Mononuclear cell (primary cell): ENCODE measurements at regions not wholly inside any gene's neighbourhood (a gene's known extent, or its start where the extent isn't known, plus 50 kb on each side); places are given as distances from the start of the nearest gene placed in this dataset.
"Not testable (repeated sequence)": the region's sequence is repeated elsewhere in the genome, so short reads cannot be mapped to it uniquely, and the experiment has no call there.

Source experiments
- H3K27me3 ChIP-seq: 2 replicates; pipeline ENCODE4 v1.6.0; 2011; ENCODE audit warnings: low read length, control low read depth; ENCODE audit not compliant: insufficient read depth
- H3K4me1 ChIP-seq: 2 replicates; pipeline ENCODE4 v1.5.1; 2011; ENCODE audit warnings: mild to moderate bottlenecking, low read length, control low read depth; ENCODE audit not compliant: insufficient read depth
- H3K4me3 ChIP-seq: 2 replicates; pipeline ENCODE4 v1.5.1; 2011; ENCODE audit warnings: mild to moderate bottlenecking, low read length, moderate library complexity
- H3K9me3 ChIP-seq: 2 replicates; pipeline ENCODE4 v1.5.1; 2011; ENCODE audit warnings: low read depth, mild to moderate bottlenecking, control low read depth, low read length

GRCh38 chr2:31765078-31765945 lies 184.6 kb upstream of the SRD5A2 start:
- H3K27me3 ChIP-seq: no peaks in the 10 kb centered on the region
- no peaks in the 10 kb centered on the region for H3K4me1 ChIP-seq
- no peak overlapping the region for H3K4me3 ChIP-seq
- no peaks in the 10 kb centered on the region for H3K9me3 ChIP-seq

- no peaks in the 10 kb centered on the region for H3K4me1 ChIP-seq
- no peaks in the 10 kb centered on the region for H3K9me3 ChIP-seq
- no peaks in the 10 kb centered on the region for H3K27me3 ChIP-seq
- H3K4me3 ChIP-seq: no peak overlapping the region
Measured at GRCh38 chr2:31764169-31764568, 183.4 kb upstream of the SRD5A2 start.

- Histone ChIP-seq H3K4me1 (no peaks in the 10 kb centered on the region), H3K4me3 (no peak overlapping the region), H3K27me3 (no peaks in the 10 kb centered on the region), H3K9me3 (no peaks in the 10 kb centered on the region)
Measured at GRCh38 chr2:31762085-31762484, 181.3 kb upstream of the SRD5A2 start.

GRCh38 chr2:31757351-31757750 lies 176.6 kb upstream of the SRD5A2 start:
- H3K9me3 ChIP-seq, H3K4me3 ChIP-seq, H3K4me1 ChIP-seq, H3K27me3 ChIP-seq: not testable (repeated sequence)

- H3K27me3 ChIP-seq, H3K9me3 ChIP-seq, H3K4me3 ChIP-seq, H3K4me1 ChIP-seq: not testable (repeated sequence)
Measured at GRCh38 chr2:31748746-31749145, 168.0 kb upstream of the SRD5A2 start.

- H3K4me3 ChIP-seq: no peak overlapping the region
- H3K4me1 ChIP-seq: no peaks in the 10 kb centered on the region
- peaks cover 4% of the 10 kb centered on the region for H3K27me3 ChIP-seq
- no peaks in the 10 kb centered on the region for H3K9me3 ChIP-seq
Measured at GRCh38 chr2:31748041-31748440, 167.3 kb upstream of the SRD5A2 start.

- Histone ChIP-seq H3K4me1 (no peaks in the 10 kb centered on the region), H3K4me3 (no peak overlapping the region), H3K9me3 (no peaks in the 10 kb centered on the region), H3K27me3 (no peaks in the 10 kb centered on the region)
Measured at GRCh38 chr2:31739161-31739560, 158.4 kb upstream of the SRD5A2 start.

- H3K9me3 ChIP-seq: no peaks in the 10 kb centered on the region
- peaks cover 3% of the 10 kb centered on the region for H3K27me3 ChIP-seq
- no peak overlapping the region for H3K4me3 ChIP-seq
- H3K4me1 ChIP-seq: no peaks in the 10 kb centered on the region
Measured at GRCh38 chr2:31736695-31737454, 156.1 kb upstream of the SRD5A2 start.

GRCh38 chr2:31735716-31736115 lies 155.0 kb upstream of the SRD5A2 start:
- H3K27me3 ChIP-seq: peaks cover 3% of the 10 kb centered on the region
- no peak overlapping the region for H3K4me3 ChIP-seq
- H3K9me3 ChIP-seq: no peaks in the 10 kb centered on the region
- H3K4me1 ChIP-seq: no peaks in the 10 kb centered on the region

- Histone ChIP-seq H3K4me1 (no peaks in the 10 kb centered on the region), H3K4me3 (no peak overlapping the region), H3K27me3 (peaks cover 3% of the 10 kb centered on the region), H3K9me3 (no peaks in the 10 kb centered on the region)
Measured at GRCh38 chr2:31729442-31730092, 148.8 kb upstream of the SRD5A2 start.

GRCh38 chr2:31729065-31729439 lies 148.3 kb upstream of the SRD5A2 start:
- H3K4me3 ChIP-seq: no peak overlapping the region
- H3K27me3 ChIP-seq: peaks cover 3% of the 10 kb centered on the region
- no peaks in the 10 kb centered on the region for H3K9me3 ChIP-seq
- H3K4me1 ChIP-seq: no peaks in the 10 kb centered on the region

- no peaks in the 10 kb centered on the region for H3K4me1 ChIP-seq
- H3K27me3 ChIP-seq: peaks cover 3% of the 10 kb centered on the region
- no peak overlapping the region for H3K4me3 ChIP-seq
- H3K9me3 ChIP-seq: no peaks in the 10 kb centered on the region
Measured at GRCh38 chr2:31728406-31729064, 147.8 kb upstream of the SRD5A2 start.

GRCh38 chr2:31726457-31726856 lies 145.7 kb upstream of the SRD5A2 start:
- Histone ChIP-seq H3K4me1 (no peaks in the 10 kb centered on the region), H3K27me3 (no peaks in the 10 kb centered on the region), H3K4me3 (no peak overlapping the region), H3K9me3 (no peaks in the 10 kb centered on the region)

- no peaks in the 10 kb centered on the region for H3K4me1 ChIP-seq
- H3K27me3 ChIP-seq: no peaks in the 10 kb centered on the region
- H3K4me3 ChIP-seq: no peak overlapping the region
- no peaks in the 10 kb centered on the region for H3K9me3 ChIP-seq
Measured at GRCh38 chr2:31725444-31725843, 144.7 kb upstream of the SRD5A2 start.

GRCh38 chr2:31711737-31712136 lies 131.0 kb upstream of the SRD5A2 start:
- peaks cover 3% of the 10 kb centered on the region for H3K27me3 ChIP-seq
- no peaks in the 10 kb centered on the region for H3K9me3 ChIP-seq
- H3K4me1 ChIP-seq: no peaks in the 10 kb centered on the region
- H3K4me3 ChIP-seq: no peak overlapping the region
